HepG2 (cell line): ENCODE measurements at regions not wholly inside any gene's neighbourhood (a gene's known extent, or its start where the extent isn't known, plus 50 kb on each side); places are given as distances from the start of the nearest gene placed in this dataset.

ENCODE experiments used
- ATAC-seq: fragments of 200-7000 bp; cut with Tn5 transposase; 3 replicates; pipeline ENCODE4 v1.9.1; 2020; ENCODE audit warnings: mild to moderate bottlenecking, moderate library complexity
- BruUV-seq: library from RNA; stranded (reverse); fragments of 400-500 nt; replicated peaks from 2 replicates; lab custom pipeline; 2021; lab: Mats Ljungman, UMichigan
- CTCF ChIA-PET: fragments of 300-600 bp; formaldehyde crosslinking; extraction: SDS; loops from one replicate; lab custom pipeline; 2021; ENCODE audit warnings: low total read pairs, inconsistent platforms, low intra/inter-chr PET ratio; lab: Yijun Ruan, JAX
- POLR2A ChIA-PET: fragments of 350-600 bp; sonication (Branson Sonifier 250); formaldehyde crosslinking; loops from one replicate; lab custom pipeline; 2020; ENCODE audit warnings: antibody characterized with exemption, inconsistent platforms; lab: Yijun Ruan, JAX
- DNase-seq: peaks from one replicate; pipeline ENCODE4 v3.0.0-alpha.2; 2015; ENCODE audit warnings: low spot score
- FAIRE-seq: peaks from 3 replicates; lab custom pipeline; 2011; peaks lifted over from hg19 to GRCh38; lab: Jason Lieb, UNC
- H2AFZ ChIP-seq: one replicate; pipeline ENCODE4 v1.6.1; 2011; ENCODE audit warnings: low read length, inconsistent platforms
- H3K27ac ChIP-seq: fragments of 300-600 bp; 3 replicates; pipeline ENCODE4 v1.8.0; 2011; ENCODE audit warnings: mixed run types, mild to moderate bottlenecking, mixed read lengths, low read length, inconsistent platforms; ENCODE audit not compliant: insufficient read depth; ENCODE audit errors: extremely low read length
- H3K27me3 ChIP-seq, 2 experiments: fragments of 200-600 bp in 1 of 2; 2 replicates in 1 of 2; 3 replicates in 1 of 2; pipeline versions ENCODE4 v1.6.0 to v1.8.0; 2011; ENCODE audit warnings: low read length in 2 of 2, mild to moderate bottlenecking in 2 of 2, moderate library complexity in 2 of 2, inconsistent platforms in 1 of 2; ENCODE audit not compliant: insufficient read depth in 2 of 2, control insufficient read depth in 1 of 2
- H3K36me3 ChIP-seq, 2 experiments: fragments of 200-600 bp in 1 of 2; replicated peaks in 1 of 2; 2 replicates in 1 of 2; 3 replicates in 1 of 2; pipeline versions ENCODE4 v1.5.1 to v1.8.0; 2011; ENCODE audit warnings: low read length in 2 of 2, inconsistent platforms in 1 of 2; ENCODE audit not compliant: insufficient read depth in 2 of 2, control insufficient read depth in 1 of 2
- H3K4me1 ChIP-seq: 2 replicates; pipeline ENCODE4 v1.5.1; 2012; ENCODE audit warnings: low read length, inconsistent platforms; ENCODE audit not compliant: insufficient read depth
- H3K4me2 ChIP-seq: 2 replicates; pipeline ENCODE4 v1.6.0; 2011; ENCODE audit warnings: low read depth, low read length, inconsistent platforms
- H3K4me3 ChIP-seq, 3 experiments: fragments of 200-600 bp in 1 of 3; sonication (generic), shearing (Covaris generic) in 1 of 3; replicated peaks in 1 of 3; 2 replicates each; pipeline ENCODE4 v1.5.1; 2011 to 2016; ENCODE audit warnings: low read length in 3 of 3, inconsistent platforms in 2 of 3, low read depth in 2 of 3, mild to moderate bottlenecking in 2 of 3, control low read depth in 1 of 3, mixed read lengths in 1 of 3; ENCODE audit not compliant: insufficient read depth in 1 of 3
- H3K79me2 ChIP-seq: one replicate; pipeline ENCODE4 v1.6.1; 2011; ENCODE audit warnings: low read length, inconsistent platforms; ENCODE audit not compliant: insufficient read depth
- H3K9ac ChIP-seq: 2 replicates; pipeline ENCODE4 v1.6.0; 2011; ENCODE audit warnings: mild to moderate bottlenecking, low read depth, low read length, inconsistent platforms; ENCODE audit not compliant: insufficient read depth
- H3K9me3 ChIP-seq: 2 replicates; pipeline ENCODE4 v1.5.1; 2012; ENCODE audit warnings: mild to moderate bottlenecking, low read length
- H4K20me1 ChIP-seq: 2 replicates; pipeline ENCODE4 v1.6.0; 2011; ENCODE audit warnings: inconsistent platforms, mild to moderate bottlenecking, low read length, moderate library complexity; ENCODE audit not compliant: insufficient read depth
- ARHGAP35 ChIP-seq: sonication (generic); formaldehyde crosslinking; IDR thresholded peaks from 2 replicates; pipeline ENCODE4 v1.9.0; 2022; ENCODE audit warnings: mild to moderate bottlenecking, inconsistent platforms, moderate library complexity, missing genetic modification reagents, borderline replicate concordance
- CCDC6 ChIP-seq: sonication (generic); formaldehyde crosslinking; IDR thresholded peaks from 2 replicates; pipeline ENCODE4 v1.8.1; 2022; ENCODE audit warnings: mild to moderate bottlenecking, missing genetic modification reagents, moderate library complexity
- CREB1 ChIP-seq, 2 experiments: fragments of 450-650 bp in 1 of 2; IDR thresholded peaks; 2 replicates each; pipeline ENCODE4 v1.6.1; 2016 to 2017; ENCODE audit warnings: control low read depth in 1 of 2, mild to moderate bottlenecking in 1 of 2, missing compliant biosample characterization in 1 of 2, missing genetic modification characterization in 1 of 2
- FOXK2 ChIP-seq: fragments of 450-650 bp; IDR thresholded peaks from 2 replicates; pipeline ENCODE4 v1.6.1; 2016
- GATA4 ChIP-seq: sonication (generic); IDR thresholded peaks from 2 replicates; pipeline ENCODE4 v1.6.1; 2016; ENCODE audit warnings: antibody characterized with exemption, low read depth, borderline replicate concordance
- RBM22 ChIP-seq: fragments of 200-400 bp; formaldehyde crosslinking; optimal IDR thresholded peaks from 2 replicates; pipeline ENCODE3; 2017; ENCODE audit warnings: mild to moderate bottlenecking, low read length, moderate library complexity
- SRY ChIP-seq: sonication (generic); formaldehyde crosslinking; IDR thresholded peaks from 2 replicates; pipeline ENCODE4 v1.8.0; 2022; ENCODE audit warnings: mild to moderate bottlenecking, missing genetic modification reagents
- UBTF ChIP-seq: sonication (generic); formaldehyde crosslinking; IDR thresholded peaks from 2 replicates; pipeline ENCODE4 v1.4.0; 2020; ENCODE audit warnings: mild to moderate bottlenecking, missing genetic modification reagents
- ZNF790 ChIP-seq: sonication (generic); formaldehyde crosslinking; IDR thresholded peaks from 2 replicates; pipeline ENCODE4 v1.8.0; 2022; ENCODE audit warnings: missing genetic modification reagents, mild to moderate bottlenecking, borderline replicate concordance
- WGBS: methylation state at CpG from one replicate; pipeline ENCODE4 v1.1.6; 2017; ENCODE audit warnings: low lambda C conversion rate; 5-methylcytosine and 5-hydroxymethylcytosine counted together
- in situ Hi-C: cut with HindIII; loops from 2 replicates; pipeline ENCODE4 v1.10.0; 2017; ENCODE audit warnings: low pct_unique_long_range_greater_than_20kb; ENCODE audit not compliant: extremely low pct_ligation_motif_present
- intact Hi-C: fragments of 100-400 bp; cut with micrococcal nuclease; formaldehyde crosslinking; loops from one replicate; pipeline ENCODE4 v1.10.0; 2022; ENCODE audit not compliant: unreplicated experiment

DNA sequence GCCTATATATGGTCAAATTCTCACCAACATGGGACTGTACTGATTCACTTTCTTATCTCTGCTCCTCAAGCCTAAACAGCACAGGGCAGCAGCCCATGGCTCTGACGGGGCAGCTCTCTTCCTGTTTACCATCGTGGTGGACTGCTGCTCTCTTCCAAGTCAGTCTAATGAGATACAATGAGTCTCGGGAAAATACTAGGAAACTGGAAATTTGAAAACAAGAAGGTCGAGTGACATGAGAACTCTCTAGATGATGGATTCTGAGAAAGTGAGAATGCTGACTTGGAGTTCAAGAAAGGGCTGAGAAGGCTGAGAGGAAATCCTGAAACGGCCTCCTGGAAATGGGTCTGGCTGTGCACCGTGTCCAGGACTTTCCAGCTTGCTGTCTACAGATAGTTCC is 122.8 kb upstream of the ARGLU1 start:
- FAIRE-seq (no peak), ATAC-seq (no peak), DNase-seq (no peak)
- TF ChIP-seq CCDC6 (CRISPR knock-in tag) (no peak), FOXK2 (no peak), RBM22 (no peak)
- intact Hi-C loops (no loop called here), in situ Hi-C loops (no loop called here)
- no peak overlapping the region for H3K4me3 ChIP-seq
- H3K36me3 ChIP-seq = no peaks in the 10 kb centered on the region
- BruUV-seq = no TSS peak
- ChIA-PET POLR2A (no interaction called here), CTCF (no interaction called here)
- H3K9ac ChIP-seq = no peak overlapping the region
- WGBS = 6% methylated on average over 6 of the region's 6 CpGs
- no peaks in the 10 kb centered on the region for H3K79me2 ChIP-seq
- H4K20me1 ChIP-seq = no peaks in the 10 kb centered on the region
- no peaks in the 10 kb centered on the region for H3K9me3 ChIP-seq
- H2AFZ ChIP-seq = no peak overlapping the region
- H3K27me3 ChIP-seq = no peaks in the 10 kb centered on the region
- H3K4me1 ChIP-seq = no peaks in the 10 kb centered on the region
- no peak overlapping the region for H3K4me2 ChIP-seq
- no peak overlapping the region for H3K27ac ChIP-seq

- Histone ChIP-seq H3K36me3 (no peaks in the 10 kb centered on the region), H3K4me1 (no peaks in the 10 kb centered on the region), H3K4me2 (no peak overlapping the region), H4K20me1 (no peaks in the 10 kb centered on the region), H2AFZ (no peak overlapping the region), H3K27ac (no peak overlapping the region), H3K9ac (no peak overlapping the region), H3K27me3 (no peaks in the 10 kb centered on the region), H3K79me2 (no peaks in the 10 kb centered on the region), H3K4me3 (no peak overlapping the region), H3K9me3 (no peaks in the 10 kb centered on the region)
- FAIRE-seq = no peak
- 0% methylated on average over 1 of the region's 1 CpG for WGBS
- ATAC-seq = no peak
- in situ Hi-C loops (no loop called here), intact Hi-C loops (no loop called here)
- ChIA-PET CTCF (no interaction called here), POLR2A (no interaction called here)
- no TSS peak for BruUV-seq
- DNase-seq = no peak
- no peak for TF ChIP-seq SRY (CRISPR knock-in tag)
- no peak for TF ChIP-seq ARHGAP35 (CRISPR knock-in tag)
- TF ChIP-seq CREB1 (IDR thresholded peaks at IDR 0.05) = no peak
- TF ChIP-seq CREB1 (CRISPR knock-in tag; IDR thresholded peaks at IDR 0.05) = no peak
- TF ChIP-seq ZNF790 (CRISPR knock-in tag) = no peak
- TF ChIP-seq UBTF (CRISPR knock-in tag) = no peak
- TF ChIP-seq GATA4 = no peak
These were observed 122.0 kb upstream of the ARGLU1 start for GRCh38 chr13:106689906-106690305.
